ENCODE measurements at regions not wholly inside any gene's neighbourhood (a gene's known extent, or its start where the extent isn't known, plus 50 kb on each side); places are given as distances from the start of the nearest gene placed in this dataset.

DNA sequence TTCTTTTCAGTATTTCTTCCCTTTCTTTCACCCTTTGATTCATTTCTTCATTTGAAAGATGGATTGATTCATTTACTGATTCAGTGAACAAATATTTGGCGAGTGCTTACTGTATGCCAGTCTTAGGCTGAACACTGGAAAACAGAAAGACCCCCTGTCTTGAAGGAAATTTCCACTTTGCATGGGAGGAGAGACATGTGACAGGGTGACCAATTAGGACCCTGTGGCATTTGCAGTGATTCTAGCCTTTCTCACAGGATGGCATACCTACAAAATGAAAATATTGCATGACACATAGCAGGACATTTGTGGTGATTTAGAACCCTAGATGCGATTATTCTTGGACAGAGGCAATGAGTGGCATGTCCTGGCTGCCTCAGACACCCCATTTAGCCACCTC lies 407.2 kb upstream of the SGCD start:
- no peak for DNase-seq (ENCODE audit: low spot score)

GRCh38 chr5:155921621-155922020 lies 405.3 kb upstream of the SGCD start:
- no peak for DNase-seq (ENCODE audit: low spot score)

DNA sequence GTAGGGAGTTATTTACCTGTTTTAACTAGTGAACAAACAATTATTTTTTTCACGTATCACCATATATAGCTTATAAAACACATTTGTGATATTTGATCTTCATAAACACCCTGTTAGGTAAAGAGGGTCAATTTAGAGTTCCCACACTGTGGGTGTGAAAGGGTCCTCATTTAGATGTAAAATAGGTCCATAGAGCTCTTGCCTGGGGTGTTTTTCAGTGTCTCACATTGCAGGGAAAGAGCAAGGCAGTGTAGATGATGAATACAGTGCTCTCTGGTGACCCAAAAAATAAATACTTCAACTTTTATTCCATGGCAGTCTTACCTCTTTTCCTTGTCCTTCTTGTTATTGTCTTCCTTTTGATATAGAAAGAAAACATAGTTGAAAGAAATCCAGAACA lies 403.2 kb upstream of the SGCD start:
- DNase-seq (ENCODE audit: low spot score), result no peak

- DNase-seq (ENCODE audit: low spot score), result no peak
Observed at GRCh38 chr5:155926031-155926430, 400.9 kb upstream of the SGCD start.

- no peak for DNase-seq (ENCODE audit: low spot score)
Observed at GRCh38 chr5:155926766-155927165, 400.2 kb upstream of the SGCD start.

GRCh38 chr5:155929112-155929511 lies 397.9 kb upstream of the SGCD start:
- DNase-seq (ENCODE audit: low spot score), result no peak

- DNase-seq (ENCODE audit: low spot score), result no peak
Observed at GRCh38 chr5:155934964-155935363, 392.0 kb upstream of the SGCD start.

DNA sequence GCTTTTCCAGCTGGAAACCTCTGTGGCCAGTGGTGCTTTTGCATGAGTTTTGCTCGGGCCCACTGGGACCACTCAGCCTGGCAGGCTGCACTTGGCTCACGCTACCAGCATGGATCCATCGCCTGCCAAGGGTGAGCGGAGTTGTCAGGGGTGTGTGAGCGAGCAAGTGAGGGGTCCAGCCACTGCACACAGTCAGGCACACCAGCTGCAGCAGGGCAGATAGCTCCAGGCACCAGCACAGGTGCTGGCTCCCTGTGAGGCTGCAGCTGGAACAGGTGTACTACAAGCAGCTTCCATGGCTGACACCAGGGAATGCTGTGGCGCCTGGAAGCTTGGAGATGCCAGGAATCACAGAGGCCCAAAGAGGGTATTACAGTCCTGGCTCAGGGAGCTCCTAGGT lies 391.2 kb upstream of the SGCD start:
- no peak for DNase-seq (ENCODE audit: low spot score)

GRCh38 chr5:155936520-155937406 lies 390.2 kb upstream of the SGCD start:
- DNase-seq (ENCODE audit: low spot score), result no peak

- no peak for DNase-seq (ENCODE audit: low spot score)
Observed at GRCh38 chr5:155938051-155938450, 388.9 kb upstream of the SGCD start.

DNA sequence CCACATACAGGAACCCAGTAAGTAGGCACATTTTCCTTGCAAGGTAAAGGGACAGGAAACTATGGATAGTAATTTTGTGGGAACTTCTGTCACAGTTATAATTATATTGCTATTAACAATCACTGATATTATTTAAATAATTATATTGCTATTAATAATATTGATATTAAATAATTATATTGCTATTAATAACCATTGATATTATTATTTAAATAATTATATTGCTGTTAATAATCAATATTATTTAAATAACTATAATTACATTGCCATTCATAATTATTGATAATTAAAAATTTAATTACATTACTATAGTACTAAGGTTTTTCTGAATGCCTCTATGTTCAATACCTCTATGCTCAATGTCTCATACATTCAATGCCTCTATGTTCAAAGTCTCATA lies 385.6 kb upstream of the SGCD start:
- no peak for DNase-seq (ENCODE audit: low spot score)

DNA sequence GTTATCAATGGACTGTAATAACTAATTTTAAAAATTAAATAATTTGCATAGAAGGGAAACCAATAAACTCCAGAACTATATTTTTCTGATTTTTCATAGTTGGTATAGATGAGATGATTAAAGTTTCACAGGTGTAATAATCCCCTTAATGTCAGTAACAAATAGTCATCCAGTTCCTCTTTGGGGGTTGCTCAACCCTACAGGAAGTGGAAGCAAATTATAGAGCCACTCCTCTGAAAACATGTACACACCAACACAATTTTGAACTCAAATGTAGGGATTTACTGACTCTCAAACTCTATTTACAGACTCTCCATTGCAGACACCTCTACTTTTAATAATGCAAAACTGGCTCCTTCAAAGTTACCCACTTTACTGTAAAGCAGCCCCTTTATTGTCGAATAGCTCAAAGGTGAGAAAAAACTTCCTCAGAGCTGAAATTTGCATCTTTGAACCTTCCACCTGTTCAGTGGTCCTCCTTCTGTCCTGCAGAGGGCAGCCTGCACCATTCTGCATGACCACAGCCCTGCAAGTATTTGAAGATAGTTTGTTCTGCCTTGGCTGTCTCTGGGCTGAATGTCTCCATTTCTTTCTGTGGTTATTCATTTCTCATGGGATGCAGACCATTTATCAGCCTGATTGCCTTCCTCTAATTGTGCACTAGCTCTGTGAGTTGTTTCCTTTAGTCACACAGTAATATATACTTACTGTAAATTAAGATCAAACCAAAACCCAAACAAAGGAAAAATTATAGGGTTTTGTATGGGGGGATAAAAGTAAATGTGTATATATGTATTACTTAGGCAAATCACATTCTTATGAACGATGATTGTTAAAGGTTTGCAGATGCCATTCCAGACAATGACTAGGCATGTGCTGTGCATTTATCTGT lies 383.2 kb upstream of the SGCD start:
- DNase-seq (ENCODE audit: low spot score), result no peak

DNA sequence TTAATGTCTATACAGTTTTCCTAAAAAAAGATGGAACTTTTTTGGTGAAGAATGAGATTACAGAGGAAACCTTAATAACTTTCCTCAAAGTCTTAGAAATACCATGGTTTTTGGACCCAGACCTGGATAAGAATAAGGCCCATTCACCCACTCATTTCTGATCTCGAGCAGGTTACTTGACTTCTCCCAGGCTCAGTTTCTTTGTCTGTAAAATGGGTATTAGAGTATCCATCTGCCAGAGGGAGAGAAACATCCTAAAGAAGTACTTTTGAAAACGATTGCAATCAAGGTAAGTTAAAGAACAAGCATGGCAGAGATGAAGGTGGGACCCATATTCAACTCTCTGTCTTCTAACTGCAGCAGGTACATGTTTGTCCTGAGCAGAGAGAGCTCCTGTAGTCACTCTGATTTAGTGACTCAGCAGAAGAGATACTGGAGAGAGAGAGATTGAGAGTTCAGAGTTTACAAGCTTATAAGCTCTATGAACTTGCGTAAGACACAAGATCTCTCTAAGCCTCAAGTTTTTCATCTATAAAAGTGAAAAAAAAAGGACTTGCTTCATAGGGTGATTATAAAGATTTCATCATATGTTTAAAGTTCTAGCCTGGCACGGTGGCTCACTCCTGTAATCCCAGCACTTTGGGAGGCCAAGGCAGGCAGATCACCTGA lies 379.4 kb upstream of the SGCD start:
- DNase-seq (ENCODE audit: low spot score), result no peak

DNA sequence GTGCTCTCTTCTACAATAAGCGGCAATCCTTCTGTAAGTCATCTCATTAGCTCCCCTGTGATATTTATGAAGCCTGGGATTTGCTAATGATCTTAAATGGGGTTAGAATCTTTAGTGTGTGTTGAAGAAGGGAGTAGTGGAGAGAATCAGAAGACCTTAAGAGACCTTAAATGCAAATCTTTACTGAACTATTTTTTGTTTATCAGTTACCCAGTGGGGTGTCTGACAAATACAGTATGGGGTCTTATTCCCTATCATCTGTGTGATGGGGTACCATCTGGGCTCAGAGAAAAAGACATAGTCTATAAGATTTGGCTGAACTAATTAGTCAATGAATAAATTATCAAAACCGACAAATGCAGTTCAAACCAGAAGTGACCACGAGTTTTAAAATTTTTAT lies 378.4 kb upstream of the SGCD start:
- no peak for DNase-seq (ENCODE audit: low spot score)

DNA sequence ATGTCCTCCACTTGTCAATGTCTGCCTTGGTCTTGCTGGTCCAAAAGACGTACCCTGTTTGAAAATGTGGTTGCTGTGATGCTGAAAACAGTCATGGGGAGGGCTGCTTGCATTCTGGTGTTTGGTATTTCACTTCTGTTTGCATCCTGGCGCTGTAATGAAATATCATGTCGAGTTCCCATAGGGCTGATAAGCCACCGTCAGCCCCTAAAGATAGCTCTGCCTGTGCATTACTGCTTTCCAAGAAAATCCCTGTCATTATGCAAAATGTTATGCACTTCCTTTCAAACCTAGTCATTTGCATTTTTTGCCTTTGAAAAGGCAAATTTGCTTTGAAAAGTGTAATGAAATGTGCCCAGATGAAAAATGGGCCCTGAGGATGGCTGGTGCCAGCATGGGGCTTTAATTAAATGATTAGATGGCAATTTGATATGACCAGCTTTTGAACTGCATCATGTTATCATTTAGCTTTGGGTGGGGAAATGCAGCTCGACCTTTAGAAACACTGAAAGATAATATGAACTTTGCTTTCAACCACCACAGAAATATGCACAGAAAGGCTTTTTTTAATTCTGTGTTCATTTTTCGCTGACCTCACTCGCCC lies 374.4 kb upstream of the SGCD start:
- no peak for DNase-seq (ENCODE audit: low spot score)

DNA sequence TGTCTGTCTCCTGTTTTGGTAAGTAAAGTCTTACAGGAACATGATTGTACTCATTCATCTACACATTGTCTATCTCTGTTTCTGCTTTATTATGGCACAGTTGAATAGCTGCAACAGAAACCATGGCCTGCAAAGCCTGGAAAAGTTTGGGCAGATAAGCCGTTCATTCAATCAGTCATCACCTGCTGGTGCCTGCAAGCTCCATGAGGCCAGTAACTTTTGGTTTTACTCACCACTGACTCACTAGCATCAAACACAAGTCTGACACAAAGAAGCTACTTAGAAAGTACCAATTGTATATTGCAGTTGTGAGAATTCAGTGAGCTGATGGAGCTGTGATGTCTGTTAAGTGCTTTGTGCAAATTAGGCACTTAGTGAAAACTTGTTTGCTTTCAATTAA lies 373.6 kb upstream of the SGCD start:
- no peak for DNase-seq (ENCODE audit: low spot score)

DNA sequence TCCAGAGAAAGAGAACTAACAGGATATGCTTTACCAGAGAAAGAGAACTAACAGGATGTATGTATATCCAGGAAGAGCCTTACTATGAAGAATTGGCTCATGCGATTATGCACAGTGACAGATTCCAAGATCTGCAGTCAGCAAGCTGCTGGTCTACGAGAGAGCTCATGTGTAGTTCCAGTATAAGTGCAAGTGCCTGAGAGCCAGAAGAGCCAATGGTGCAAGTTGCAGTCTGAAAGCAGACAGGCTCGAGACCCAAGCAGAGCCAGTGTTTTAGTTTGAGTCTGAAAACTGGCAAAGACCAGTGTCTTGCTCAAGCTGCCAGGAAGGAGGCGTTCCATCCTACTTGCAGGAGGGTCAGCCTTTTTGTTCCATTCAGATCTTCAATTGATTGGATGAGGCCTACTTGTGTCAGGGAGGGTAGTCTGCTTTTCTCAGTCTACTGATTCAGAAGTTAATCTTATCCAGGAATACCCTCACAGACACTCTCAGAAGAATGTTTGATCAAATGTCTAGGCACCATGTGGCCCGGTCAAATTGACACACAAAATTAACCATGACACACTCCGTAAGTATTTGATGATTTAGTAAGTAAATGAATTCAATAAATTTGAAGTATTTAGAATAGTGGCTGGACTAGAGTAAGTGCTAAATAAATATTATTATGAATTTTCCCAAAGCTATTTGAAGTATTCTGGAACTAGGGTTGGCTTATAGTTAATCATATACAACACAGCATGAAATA lies 372.1 kb upstream of the SGCD start:
- no peak for DNase-seq (ENCODE audit: low spot score)

DNA sequence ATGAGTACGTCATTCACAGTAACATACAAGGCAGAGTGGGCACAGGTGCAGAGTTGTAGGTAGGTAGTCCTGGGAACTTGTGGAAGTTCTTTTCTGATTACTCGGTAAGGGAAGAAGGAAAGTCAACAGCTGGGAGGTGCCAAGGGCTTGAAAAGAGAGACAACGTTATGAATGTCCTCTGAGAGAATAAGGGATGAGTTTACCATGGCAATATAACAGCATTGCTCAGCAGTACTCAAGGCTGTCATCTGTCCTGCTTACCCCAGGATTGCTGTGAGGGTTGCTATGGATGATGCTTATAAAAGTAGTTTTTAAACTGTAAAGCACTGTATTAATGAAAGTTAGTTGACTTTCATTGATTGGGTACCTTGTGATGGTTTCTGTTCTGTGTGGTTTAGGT lies 369.1 kb upstream of the SGCD start:
- DNase-seq (ENCODE audit: low spot score), result no peak

DNA sequence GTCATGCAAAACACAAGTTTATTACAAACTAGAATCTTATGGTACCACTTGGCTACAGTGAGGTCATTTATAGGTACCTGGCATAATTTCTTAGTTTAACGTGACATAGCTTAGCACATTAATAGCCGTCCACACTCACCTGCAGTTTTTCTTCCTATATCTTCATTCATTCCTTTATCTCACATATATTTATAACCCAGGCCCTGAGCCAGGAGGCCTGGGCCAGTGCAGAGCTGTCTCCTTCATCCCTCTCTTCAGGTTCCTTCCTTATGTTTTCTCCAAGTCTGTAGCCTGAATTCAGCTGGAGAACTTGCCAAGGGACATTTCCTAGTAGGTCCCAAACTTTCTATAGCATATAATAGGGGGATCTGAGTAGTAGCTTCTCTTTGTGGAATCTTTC lies 367.9 kb upstream of the SGCD start:
- no peak for DNase-seq (ENCODE audit: low spot score)

- no peak for DNase-seq (ENCODE audit: low spot score)
Observed at GRCh38 chr5:155960177-155960576, 366.8 kb upstream of the SGCD start.

- DNase-seq (ENCODE audit: low spot score), result no peak
Observed at GRCh38 chr5:155969537-155969936, 357.4 kb upstream of the SGCD start.

- DNase-seq (ENCODE audit: low spot score), result no peak
Observed at GRCh38 chr5:155974369-155974768, 352.6 kb upstream of the SGCD start.

All from hematopoietic multipotent progenitor cell treated with erythropoietin and hydrocortisone succinate and interleukin-3 and kit ligand, for 15 days (in vitro differentiated cells).